Colonic mucosa (tissue), 4 donors: ENCODE measurements at regions not wholly inside any gene's neighbourhood (a gene's known extent, or its start where the extent isn't known, plus 50 kb on each side); places are given as distances from the start of the nearest gene placed in this dataset.

ENCODE experiments used
- DNase-seq: peaks from one replicate; pipeline ENCODE4 v3.0.0-alpha.2; 2020
- H3K27ac ChIP-seq: fragments of 200-600 bp; one replicate; pipeline ENCODE4 v1.8.0; 2021
- H3K27me3 ChIP-seq: fragments of 200-600 bp; one replicate; pipeline ENCODE4 v1.8.0; 2021
- H3K36me3 ChIP-seq: fragments of 200-600 bp; one replicate; pipeline ENCODE4 v1.8.0; 2021
- H3K4me1 ChIP-seq: fragments of 200-600 bp; one replicate; pipeline ENCODE4 v1.8.0; 2021; ENCODE audit warnings: mild to moderate bottlenecking
- H3K4me3 ChIP-seq: fragments of 200-600 bp; one replicate; pipeline ENCODE4 v1.8.0; 2021
- H3K9ac ChIP-seq, 2 donors: one replicate each; pipeline ENCODE4 v1.7.0; 2013; ENCODE audit warnings: control low read depth in 2 of 2, low read depth in 2 of 2, low read length in 2 of 2
- H3K9me3 ChIP-seq: fragments of 200-600 bp; one replicate; pipeline ENCODE4 v1.8.0; 2021
- intact Hi-C: fragments of 100-400 bp; cut with DNase I; formaldehyde crosslinking; loops from one replicate; pipeline ENCODE4 v1.14.1; 2022
- TF ChIP-seq, protein P1 (sequence below): fragments of 200-600 bp; IDR thresholded peaks from one replicate; pipeline ENCODE4 v1.8.0; 2022; ENCODE audit warnings: antibody characterized with exemption, mild to moderate bottlenecking
- donor health status: healthy.
- donor health status: DM: no; HTN: no; CAD: no.
- donor health status: DM: no; HTN: no; CAD: no.

DNA sequence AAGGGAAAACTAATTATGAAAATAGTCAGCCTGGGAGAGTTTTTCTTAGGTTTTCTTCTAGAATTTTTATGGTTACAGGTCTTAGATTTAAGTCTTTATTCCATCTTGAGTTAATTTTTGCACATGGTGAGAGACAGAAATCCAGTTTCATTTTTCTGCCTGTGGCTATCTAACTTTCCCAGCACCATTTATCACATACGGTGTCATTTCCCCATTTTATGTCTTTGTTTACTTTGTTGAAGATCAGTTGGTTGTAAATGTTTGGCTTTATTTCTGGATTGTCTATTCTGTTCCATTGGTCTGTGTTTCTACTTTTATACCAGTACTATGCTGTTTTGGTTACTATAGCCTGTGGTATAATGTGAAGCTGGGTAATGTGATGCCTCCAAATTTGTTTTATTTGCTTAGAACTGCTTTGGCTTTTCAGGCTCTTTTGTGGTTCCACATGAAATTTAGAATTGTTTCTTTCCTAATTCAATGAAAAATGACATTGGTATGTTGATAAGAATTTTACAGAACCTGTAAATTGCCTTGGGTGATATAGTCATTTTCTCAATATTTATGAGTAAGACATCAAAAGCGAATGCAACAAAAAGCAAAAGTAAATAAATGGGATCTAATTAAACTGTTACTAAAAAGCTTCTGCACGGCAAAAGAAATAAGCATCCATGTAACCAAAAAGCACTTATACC, 146.1 kb upstream of the NOL4 start:
- no peak for DNase-seq
- H3K9me3 ChIP-seq = no peaks in the 10 kb centered on the region
- no peaks in the 10 kb centered on the region for H3K4me1 ChIP-seq
- H3K27ac ChIP-seq = no peak overlapping the region
- no peak overlapping the region for H3K4me3 ChIP-seq
- H3K36me3 ChIP-seq = no peaks in the 10 kb centered on the region
- no peak overlapping the region for H3K9ac ChIP-seq
- intact Hi-C loops = no loop called here
- H3K27me3 ChIP-seq = no peaks in the 10 kb centered on the region
- TF ChIP-seq, protein P1, sequence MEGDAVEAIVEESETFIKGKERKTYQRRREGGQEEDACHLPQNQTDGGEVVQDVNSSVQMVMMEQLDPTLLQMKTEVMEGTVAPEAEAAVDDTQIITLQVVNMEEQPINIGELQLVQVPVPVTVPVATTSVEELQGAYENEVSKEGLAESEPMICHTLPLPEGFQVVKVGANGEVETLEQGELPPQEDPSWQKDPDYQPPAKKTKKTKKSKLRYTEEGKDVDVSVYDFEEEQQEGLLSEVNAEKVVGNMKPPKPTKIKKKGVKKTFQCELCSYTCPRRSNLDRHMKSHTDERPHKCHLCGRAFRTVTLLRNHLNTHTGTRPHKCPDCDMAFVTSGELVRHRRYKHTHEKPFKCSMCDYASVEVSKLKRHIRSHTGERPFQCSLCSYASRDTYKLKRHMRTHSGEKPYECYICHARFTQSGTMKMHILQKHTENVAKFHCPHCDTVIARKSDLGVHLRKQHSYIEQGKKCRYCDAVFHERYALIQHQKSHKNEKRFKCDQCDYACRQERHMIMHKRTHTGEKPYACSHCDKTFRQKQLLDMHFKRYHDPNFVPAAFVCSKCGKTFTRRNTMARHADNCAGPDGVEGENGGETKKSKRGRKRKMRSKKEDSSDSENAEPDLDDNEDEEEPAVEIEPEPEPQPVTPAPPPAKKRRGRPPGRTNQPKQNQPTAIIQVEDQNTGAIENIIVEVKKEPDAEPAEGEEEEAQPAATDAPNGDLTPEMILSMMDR = no peak

DNA sequence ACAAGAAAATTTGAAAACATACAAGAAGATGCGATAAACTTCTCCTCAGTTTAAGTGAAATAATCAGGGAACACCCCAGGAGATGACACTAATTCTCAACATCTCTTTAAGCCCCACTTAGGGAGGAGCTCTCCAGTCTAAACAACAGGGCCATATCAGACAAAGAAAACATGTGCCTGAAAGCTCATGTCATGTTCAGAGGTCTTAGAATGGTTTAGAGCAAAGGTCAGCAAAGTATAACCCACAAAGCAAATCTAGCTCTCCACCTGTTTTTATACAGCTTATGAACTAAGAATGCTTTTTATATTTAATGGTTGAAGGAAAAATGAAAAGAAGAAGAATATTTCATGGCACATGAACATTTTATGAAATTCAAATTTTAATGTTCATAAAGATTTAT, 155.6 kb upstream of the NOL4 start:
- DNase-seq = no peak
- Histone ChIP-seq H3K9ac (no peak overlapping the region), H3K9me3 (no peaks in the 10 kb centered on the region), H3K36me3 (no peaks in the 10 kb centered on the region), H3K4me1 (no peaks in the 10 kb centered on the region), H3K4me3 (no peak overlapping the region), H3K27me3 (no peaks in the 10 kb centered on the region), H3K27ac (no peak overlapping the region)
- intact Hi-C loops = no loop called here
- TF ChIP-seq, protein P1 = no peak

DNA sequence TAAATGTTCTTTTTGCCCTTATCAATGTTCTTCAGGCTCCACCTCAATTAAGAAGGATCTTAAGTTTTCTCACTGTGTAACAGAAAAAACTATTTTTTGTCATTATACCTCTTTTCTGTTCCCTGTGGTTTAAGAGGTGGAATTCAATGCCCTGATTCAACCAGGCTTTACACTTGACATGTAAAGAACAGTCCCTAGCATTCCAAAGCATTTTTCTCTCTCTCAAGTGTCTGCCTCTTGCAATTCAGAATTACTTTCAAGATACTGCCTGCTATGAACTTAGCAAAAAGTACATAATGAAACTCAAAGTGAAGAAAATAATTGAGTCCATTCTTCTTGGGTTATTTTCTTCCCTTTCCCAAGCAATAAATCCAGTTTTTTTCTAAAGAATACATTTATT, 160.6 kb upstream of the NOL4 start:
- H3K36me3 ChIP-seq = no peaks in the 10 kb centered on the region
- no peaks in the 10 kb centered on the region for H3K27me3 ChIP-seq
- H3K9ac ChIP-seq = no peak overlapping the region
- TF ChIP-seq, protein P1 = no peak
- no peak overlapping the region for H3K27ac ChIP-seq
- intact Hi-C loops = no loop called here
- no peak overlapping the region for H3K4me3 ChIP-seq
- no peaks in the 10 kb centered on the region for H3K4me1 ChIP-seq
- H3K9me3 ChIP-seq = no peaks in the 10 kb centered on the region
- DNase-seq = no peak

DNA sequence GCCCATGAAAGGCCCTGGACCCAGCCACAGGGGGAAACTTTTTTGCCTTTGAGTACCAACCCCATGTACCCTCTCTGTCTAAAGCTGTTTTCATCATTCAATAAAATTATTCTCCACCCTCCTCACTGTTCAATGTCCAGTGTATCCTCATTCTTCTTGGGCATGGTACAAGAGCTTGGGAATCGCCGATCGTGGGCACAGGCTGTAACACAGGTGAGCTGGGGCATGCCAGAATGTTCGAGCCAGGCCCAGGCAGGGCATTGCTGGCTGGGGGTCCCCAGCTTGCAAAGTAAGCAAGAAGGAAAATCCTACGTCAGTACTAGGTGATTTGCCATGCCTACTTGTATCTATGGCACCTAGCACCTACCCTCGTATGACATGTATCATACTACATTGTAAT, 162.1 kb upstream of the NOL4 start:
- no peak overlapping the region for H3K9ac ChIP-seq
- TF ChIP-seq, protein P1 = no peak
- no peaks in the 10 kb centered on the region for H3K36me3 ChIP-seq
- H3K27me3 ChIP-seq = no peaks in the 10 kb centered on the region
- H3K4me1 ChIP-seq = no peaks in the 10 kb centered on the region
- no peaks in the 10 kb centered on the region for H3K9me3 ChIP-seq
- H3K27ac ChIP-seq = no peak overlapping the region
- intact Hi-C loops = no loop called here
- no peak for DNase-seq
- H3K4me3 ChIP-seq = no peak overlapping the region

DNA sequence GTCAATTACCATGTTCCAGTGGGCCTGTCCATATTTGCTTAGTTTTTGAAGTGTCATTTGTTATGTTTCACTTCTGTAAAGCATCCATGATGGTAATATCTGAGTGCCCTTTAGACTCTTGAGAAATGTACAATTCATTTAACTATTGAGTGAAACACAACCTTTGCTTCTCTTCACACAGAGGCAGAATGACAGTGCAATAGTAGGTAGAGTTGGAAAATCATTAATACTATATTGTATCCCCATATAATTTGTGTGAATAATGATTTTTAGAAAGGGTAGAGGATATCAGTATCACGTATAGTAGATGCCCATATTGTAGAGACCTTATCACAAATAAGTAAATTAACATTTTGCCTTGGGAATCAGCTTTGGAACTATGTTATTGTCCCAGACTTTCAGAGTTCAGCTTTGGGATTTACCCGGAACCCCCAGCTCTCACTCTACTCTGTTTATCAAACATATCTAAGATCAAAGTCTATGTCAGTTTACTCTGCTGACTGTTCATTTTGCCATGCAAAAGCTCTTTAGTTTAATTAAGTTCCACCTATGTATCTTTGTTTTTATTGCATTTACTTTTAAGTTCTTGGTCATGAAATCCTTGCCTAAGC, 172.7 kb upstream of the NOL4 start:
- no peak for DNase-seq
- no peak overlapping the region for H3K4me3 ChIP-seq
- no peaks in the 10 kb centered on the region for H3K36me3 ChIP-seq
- H3K27ac ChIP-seq = no peak overlapping the region
- intact Hi-C loops = no loop called here
- no peaks in the 10 kb centered on the region for H3K9me3 ChIP-seq
- TF ChIP-seq, protein P1 = no peak
- no peaks in the 10 kb centered on the region for H3K27me3 ChIP-seq
- no peaks in the 10 kb centered on the region for H3K4me1 ChIP-seq
- H3K9ac ChIP-seq = no peak overlapping the region
